Left kidney (tissue), 1 donor: ENCODE measurements at regions not wholly inside any gene's neighbourhood (a gene's known extent, or its start where the extent isn't known, plus 50 kb on each side); places are given as distances from the start of the nearest gene placed in this dataset.
A peak's percentile ranks its signal among the peaks of the same experiment; 100 is the strongest.
"Not testable (repeated sequence)": the region's sequence is repeated elsewhere in the genome, so short reads cannot be mapped to it uniquely, and the experiment has no call there.

Source experiments
- DNase-seq: peaks from one replicate; pipeline ENCODE4 v3.0.0-alpha.2; 2013

DNA sequence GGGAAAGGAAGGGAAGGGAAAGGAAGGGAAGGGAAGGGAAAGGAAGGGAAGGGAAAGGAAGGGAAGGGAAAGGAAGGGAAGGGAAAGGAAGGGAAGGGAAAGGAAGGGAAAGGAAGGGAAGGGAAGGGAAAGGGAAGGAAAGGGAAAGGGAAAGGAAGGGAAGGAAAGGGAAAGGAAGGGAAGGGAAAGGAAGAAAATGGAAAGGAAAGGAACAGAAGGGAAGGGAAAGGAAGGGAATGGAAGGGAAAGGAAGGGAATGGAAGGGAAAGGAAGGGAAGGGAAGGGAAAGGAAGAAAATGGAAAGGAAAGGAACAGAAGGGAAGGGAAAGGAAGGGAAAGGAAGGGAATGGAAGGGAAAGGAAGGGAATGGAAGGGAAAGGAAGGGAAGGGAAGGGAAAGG is 526.0 kb downstream of the RMST start:
- not testable (repeated sequence) for DNase-seq

DNA sequence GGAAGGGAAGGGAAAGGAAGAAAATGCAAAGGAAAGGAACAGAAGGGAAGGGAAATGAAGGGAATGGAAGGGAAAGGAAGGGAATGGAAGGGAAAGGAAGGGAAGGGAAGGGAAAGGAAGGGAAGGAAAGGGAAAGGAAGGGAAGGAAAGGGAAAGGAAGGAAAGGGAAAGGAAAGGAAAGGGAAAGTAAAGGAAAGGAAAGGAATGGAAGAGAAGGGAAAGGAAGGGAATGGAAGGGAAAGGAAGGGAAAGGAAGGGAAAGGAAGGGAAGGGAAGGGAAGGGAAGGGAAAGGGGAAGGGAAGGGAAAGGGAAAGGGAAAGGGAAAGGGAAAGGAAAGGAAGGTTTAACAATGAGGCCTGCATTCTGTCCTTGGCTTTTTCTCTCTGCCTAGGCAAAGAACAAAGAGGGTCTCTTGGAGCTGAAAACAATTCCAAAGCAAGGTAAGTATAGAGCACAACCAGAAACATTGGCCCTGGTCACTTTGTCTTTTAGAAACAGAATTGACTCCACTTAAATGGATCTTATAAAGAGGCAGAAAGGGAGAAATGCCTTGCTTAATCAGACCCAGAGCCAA is 525.9 kb upstream of the TMPO start:
- DNase-seq = no peak

DNA sequence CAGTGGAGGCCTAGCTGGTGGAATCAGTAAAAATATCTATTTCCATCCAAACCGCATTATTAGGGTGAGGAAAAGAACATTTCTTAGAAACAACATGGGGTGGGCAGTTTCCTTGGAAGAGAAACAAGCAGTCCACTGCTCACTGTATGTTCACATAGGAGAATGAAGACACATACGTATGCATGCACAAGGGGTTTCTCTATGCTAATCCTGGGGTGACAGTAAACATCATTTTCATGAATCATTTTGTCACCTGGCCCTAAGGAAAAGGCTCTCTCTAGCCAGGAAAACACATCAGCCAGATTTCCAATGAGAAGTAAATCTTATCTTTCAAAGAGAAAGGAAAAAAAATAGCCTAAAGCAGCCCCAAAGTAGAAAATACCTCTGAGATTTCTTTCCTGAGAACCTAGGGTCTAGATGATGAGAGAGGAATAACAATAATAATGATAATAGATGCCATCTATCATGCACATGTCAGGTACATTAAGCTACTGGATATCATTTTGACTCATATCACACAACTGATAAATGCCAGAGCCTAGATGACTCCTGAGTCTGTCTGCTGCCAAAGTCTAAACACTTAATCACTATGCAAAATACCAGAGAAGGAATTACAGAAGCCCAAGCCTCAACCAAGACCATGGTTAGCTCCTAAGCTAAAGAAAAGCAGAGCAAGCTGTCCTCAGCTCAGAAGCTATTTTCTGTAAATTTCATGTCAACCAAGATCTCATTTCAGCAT is 520.5 kb upstream of the TMPO start:
- DNase-seq = no peak

DNA sequence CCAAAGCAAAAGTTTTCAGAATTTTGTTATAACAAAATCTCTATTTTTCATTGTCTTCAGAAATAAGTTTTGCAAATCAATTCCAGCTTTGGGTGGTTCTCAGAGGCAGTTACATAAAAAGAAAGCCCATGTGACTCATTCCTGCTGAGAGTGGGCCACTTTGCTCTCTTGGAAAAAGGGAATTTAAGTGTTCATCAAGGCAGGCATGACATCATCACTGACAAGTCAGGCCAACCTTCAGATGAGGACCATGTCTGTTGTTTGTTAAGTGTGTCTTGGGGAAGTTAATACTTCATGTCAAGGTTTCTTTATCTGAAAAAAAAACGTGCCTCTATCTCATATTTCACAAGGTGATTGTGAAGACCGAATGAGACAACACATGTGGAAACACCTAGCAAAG is 519.8 kb upstream of the TMPO start:
- DNase-seq = no peak

DNA sequence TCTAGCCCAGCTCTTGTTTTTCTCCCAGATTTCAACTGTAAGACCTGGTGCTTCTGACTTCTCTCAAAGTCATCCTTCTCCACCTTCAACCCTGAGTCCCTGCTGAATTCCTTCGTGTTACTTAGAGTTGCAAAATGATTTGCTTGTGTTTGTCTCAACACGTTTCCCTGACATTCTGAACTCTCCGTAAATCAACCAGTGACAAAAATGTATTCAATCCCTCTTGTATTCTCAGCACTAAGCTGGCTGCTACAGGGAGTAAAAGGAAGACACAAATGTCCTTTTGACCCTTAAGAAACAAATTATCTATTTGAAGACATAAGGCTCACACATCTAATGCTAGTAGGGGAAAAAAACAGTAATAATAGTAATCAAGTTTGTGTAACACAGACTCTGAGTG is 514.0 kb upstream of the TMPO start:
- no peak for DNase-seq

DNA sequence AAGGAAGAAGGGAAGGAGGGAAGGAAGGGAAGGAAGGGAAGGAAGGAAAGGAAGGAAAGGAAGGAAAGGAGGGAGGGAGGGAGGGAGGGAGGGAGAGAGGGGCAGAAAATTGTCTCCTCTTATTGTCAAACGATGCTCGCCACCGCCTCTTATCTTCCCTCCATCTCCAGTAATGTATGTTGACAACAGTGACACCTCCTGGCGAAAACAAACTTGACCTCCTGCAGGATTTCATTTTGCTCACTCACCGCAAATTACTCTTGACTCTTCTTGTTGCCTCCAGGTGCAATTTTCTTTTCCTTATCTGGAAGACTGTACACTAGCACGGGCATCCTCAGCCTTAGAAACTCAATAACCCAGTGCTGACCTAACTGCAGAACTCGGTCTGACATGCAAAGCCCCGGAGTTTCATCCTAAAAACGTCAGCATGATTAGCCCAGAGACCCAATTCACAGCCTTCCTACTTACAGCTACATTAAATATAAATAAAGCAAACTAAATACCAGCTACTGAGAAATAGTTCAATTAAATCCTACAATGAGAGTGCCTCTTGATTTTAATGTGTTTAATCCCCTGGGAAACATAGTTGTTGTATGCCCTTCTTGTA is 512.4 kb upstream of the TMPO start:
- peak; percentile 67 for DNase-seq

DNA sequence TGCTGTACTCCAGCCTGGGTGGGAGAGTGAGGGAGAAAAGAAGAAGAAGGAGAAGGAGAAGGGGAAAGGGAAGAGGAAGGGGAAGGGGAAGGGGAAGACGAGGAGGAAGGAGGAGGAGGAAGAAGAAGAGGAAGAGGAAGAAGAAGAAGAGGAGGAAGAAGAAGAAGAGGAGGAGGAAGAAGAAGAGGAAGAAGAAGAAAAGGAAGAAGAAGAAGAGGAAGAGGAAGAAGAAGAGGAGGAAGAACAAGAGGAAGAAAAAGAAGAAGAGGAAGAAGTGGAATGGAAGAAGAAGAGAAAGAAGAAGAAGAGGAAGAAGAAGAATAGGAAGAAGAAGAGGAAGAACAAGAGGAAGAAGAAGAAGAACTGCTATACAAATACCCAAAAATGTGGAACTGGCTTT is 507.4 kb upstream of the TMPO start:
- no peak for DNase-seq

DNA sequence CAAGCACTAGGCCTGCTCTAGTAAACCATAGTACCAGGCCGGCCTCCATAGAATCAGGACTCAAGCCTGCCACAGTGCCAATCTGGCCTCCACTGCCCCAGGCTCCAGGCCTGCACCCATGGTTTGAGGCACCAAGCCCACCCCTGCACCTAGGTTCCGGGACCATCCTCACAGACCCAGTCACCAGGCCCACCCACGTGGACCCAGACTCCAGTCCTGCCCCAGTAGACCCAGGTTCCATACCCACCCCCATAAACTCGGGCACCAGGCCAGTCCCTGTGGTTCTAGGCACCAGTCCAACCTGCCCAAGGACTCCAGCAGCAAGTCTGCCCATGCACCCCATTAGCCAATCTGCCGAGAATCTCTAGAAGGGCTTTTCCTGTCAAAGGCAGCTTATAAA is 501.8 kb upstream of the TMPO start:
- DNase-seq = no peak

DNA sequence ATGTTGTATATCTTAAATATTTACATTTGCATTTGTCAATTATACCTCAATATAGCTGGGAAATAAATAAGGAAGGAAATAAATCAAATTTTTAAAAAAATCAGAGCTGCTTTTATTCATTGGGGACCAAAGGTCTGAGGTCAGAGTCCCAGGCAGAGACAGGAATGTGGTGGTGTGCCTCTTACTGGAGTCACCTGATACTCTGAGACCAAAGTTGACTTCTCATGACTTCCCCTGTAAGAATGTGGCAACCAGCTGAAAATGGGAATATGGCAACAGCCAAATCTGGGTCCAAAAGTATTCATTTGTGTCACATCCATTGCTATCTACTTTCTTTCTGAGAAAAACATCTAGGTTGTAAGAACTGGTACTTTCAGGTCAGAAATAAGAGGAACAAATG is 496.6 kb upstream of the TMPO start:
- no peak for DNase-seq

DNA sequence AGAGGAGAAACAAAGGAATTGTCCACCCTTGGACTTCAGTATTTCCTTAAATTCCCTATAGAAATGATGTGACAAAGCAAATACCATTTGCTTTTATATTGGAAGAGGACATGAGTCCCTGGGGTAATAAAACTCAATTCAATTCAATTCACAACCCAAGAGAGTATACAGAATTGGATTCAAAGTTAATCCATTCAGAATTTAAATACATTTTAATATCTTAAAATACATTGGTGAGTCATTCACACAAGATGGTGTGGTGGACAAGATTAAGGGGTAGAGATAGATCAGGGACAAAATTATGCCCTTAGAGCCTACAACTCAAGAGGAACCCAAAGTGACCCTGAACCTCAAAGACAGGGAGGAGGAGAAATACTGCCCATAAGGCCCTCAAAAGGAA is 495.0 kb upstream of the TMPO start:
- DNase-seq = no peak

DNA sequence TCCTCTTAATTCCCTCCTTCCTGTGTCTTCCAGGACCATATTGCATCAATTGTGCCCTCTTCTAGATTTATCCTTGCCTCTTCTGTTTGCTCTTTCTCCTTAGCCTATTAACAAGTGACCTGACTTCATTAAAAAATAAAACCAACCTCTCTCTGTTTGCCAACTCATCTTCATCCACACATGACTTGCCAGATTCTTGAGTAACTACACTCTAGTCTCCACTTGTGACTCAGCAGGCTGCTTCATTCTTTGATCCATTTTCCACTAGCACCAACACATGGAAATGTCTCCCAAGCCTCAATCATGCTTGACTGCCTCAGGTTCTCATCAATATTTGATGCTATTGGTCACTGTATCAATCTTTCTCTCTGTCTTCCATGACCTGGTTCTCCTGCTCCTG is 492.4 kb upstream of the TMPO start:
- DNase-seq = no peak

DNA sequence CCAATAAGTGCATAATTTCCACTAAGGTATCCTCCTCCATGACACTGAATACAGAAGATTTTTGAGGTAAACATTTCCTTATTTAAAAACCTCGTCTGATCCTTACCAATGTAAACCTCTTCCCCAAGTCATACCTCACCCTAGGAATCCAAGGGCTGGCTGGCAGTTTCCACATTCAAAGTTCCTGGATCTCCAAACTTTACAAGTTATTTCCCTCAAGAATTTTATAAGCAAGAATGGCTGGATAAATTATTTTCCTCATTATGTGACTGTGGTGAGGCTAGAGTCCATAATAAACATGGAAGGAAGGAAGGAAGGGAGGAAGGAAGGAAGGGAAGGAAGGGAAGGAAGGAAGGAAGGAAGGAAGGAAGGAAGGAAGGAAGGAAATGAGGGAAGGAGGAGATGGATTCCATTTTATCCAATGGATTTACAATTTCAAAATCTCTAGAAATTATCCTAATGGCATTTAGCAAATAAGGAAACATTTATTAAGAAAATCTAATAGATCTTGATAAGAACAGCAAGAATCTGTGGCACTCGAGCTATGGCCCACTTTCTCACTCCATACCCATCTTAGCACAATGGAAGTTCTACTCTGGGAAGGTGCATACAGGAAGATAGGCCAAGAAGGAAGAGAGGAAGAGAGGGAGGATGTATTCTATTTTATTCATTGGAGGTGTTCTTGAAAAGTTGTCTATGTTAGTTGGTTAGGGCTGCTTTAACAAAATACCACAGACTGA is 477.8 kb upstream of the TMPO start:
- DNase-seq = no peak

DNA sequence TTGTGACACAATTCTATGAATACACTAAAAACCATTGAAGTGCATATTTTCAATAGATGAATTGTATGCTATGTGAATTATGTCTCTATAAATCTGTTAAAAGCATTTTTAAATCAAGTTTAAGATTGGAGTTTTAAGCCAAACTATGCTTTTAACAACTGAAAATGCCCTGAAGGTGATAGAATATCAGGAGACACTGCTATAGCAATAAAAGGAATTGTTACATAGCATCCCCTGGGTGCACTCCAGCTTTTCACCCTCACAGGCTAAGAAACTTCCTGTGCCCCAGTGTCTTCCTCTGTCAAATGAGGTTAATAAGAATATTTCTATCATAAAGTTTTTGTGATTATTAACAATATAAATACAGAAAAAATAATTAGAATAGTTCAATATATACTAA is 472.7 kb upstream of the TMPO start:
- no peak for DNase-seq

DNA sequence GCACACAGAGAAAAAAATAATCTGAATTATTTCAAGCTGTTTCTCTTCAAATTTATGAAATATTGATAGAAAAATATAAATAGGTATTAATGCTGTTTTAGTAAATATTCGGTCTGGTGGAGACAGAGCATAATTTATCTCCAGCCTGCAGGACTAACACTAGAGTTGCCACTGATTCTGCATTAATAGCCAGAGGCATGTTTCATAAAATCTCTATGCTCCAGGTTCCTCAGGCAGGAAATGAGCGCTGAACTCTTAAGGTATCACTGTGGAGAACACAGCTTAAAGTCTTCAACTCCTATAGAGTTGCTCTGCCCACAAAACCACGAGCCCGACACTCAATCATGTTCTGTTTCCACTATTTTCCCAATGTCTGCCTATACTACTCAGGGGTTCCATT is 470.0 kb upstream of the TMPO start:
- no peak for DNase-seq

DNA sequence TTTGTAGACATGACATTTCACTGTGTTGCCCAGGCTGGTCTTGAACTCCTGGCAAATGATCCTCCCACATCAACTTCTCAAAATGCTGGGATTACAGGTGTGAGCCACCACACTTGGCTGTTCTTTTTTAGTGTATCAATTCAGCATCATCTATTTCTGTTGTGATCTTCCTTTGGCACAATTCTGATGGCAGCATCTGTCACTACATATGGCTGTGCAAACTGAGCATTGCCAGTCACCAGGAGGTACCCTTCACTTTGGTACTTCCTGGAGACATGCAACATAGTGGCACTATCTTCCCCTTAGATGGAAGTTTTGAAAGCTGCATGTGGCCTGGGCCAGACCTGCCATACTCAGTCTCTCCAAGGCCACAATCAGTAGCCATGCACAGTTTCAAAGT is 467.1 kb upstream of the TMPO start:
- no peak for DNase-seq

DNA sequence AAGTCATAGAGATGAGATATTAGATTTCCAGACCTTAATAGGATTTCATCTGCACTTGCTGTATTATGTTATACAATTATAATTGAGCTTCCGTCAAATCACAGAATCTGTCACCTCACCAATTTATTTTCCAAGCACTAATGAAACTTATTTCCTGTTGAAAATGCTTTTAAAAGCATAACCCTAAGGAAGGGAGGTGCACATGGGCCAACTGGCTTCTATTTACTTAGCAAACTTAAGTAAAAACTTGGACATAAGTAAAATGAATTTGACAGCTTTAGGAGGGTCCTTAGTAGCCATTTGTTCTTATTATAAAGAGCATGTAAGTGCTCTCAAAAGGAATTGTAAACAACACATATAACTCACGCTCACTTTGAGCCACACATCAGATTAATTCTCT is 462.2 kb upstream of the TMPO start:
- no peak for DNase-seq

DNA sequence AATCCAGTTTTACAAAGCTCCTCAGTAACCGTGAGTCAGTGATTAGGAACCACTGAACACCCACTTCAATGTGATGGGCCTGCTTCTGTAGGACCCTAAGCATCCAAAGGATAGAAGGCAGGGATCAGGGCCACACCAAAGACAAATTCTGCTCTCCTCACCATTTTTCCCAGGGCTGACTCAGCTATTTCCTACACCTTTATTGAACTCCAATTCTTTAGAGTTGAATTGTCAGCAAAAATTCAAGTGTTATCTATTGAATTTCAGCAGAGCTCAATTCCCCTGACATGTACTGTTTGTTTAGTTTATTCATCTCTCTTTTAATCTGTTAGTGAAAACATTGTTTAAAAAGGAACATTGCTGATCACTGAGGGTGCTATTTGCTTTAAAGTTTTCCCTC is 457.7 kb upstream of the TMPO start:
- no peak for DNase-seq

DNA sequence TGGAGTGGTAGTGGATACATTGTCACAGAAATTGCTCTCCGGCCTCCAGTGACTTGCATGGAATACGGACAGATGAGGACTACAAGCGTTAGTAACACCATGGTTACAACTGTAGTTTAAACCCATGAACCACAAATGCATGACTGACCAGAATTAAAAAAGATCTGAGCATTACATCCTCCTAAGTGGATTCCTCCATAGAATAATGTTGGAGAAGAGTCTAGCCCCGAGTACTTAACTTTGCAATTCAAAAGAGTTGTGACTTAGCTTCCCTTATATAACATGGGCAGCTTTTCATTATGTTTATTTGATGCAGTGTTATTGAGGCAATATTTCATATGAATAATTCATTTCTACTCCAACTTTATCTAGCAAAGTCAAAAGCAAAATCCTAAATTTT is 457.2 kb upstream of the TMPO start:
- DNase-seq = no peak

DNA sequence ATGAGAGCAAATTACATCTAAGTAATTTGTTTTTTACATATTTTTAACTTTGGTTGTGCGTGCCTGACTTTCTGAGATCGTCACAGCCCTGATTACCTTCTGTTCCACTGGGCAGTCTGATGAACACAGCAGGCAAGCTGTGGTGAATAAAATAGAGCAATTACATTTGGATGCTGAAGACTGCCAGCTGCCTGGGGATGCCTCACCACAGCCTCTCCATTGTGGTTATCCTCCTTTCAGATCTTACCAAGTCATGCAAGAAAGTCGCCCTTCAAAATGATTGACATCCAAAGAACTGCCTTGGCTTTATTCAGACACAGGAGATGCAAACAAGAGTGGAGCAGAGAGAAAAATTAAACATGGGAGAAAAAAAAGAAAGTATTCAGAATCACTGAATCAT is 456.6 kb upstream of the TMPO start:
- DNase-seq = no peak

DNA sequence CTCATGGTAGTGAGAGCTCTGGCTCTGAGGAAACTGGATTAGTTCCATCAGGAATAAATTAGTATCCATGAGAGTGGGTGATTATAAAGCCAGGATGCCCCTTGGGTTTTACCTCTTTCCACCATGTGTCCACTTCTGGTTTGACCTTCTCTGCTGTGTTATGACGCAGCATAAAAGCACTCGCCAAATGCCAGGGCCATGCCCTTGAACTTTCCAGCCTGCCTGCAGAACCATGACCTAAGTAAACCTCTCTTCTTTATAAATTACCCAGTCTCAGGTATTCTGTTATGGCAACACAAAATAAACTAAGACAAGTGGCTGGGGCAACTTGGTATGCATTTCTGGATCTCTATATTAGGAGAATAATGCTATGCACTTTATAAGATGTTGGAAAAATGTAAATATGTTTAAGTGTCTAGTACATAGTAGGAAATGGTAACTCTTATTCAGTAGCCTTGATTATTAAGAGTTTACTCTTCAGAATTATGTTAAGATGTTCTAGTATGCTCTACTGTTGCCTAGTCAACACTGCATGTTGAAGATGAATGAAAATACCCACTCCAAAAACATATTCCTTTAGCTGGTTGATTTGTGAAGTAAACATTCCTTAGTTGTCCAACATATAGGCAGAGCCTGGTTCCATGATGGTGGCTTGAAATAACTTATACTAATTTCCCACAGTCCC is 455.6 kb upstream of the TMPO start:
- DNase-seq = no peak

DNA sequence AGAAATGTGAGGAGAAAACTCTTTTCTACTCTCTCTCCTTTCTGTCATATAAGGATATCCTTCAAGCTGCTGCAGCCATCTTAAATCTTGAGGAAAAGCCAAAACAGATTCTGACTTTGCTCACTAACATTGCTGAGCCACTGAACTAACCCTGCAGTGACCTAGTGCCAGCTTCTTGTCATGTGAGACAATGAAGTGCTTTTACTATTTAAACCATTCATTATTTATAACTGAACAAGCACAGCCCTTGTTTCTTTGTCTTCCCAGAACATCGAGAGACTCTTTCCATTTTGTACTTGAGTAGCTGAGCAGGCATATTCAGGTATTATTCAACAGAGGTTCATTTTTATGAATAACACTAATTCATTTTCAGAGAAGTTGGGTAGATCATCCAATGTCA is 455.0 kb upstream of the TMPO start:
- no peak for DNase-seq

DNA sequence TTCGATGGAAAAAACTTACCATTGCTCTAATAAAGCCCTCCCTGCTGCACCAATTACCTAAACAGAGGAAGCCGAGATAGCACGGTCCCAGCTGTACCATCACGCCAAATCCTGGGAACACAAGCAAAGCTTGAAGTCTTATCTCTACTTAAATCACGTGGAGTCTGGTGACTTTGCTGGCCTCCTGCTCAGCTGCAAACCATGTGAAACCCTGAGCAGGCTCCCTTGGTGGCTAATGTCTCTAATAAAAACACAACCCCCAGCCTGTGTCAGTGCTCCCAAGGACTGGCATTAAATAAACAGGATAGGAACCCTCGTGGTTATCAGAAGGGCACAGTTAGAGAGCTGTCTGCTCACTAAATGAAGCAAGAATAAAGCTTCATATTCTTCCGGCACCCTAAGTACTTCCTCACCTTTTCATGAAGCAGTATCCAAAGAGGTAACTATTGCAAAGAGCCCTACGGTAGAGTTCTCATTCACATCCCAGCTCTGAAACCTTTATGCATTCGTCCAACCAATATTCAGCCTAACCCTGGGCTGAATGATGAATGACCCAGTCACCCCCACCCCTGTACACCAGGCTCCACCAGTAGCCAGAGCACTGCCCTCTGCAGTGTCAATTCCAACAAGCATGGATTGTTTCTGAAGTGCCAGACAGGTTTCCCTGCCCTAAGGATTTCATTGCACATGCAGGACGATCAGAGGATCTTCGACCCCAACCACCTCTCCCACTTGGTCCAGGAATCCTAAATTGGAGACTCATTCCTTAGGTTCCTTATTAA is 452.7 kb upstream of the TMPO start:
- no peak for DNase-seq
